NT2/D1 (cell line): ENCODE measurements at regions not wholly inside any gene's neighbourhood (a gene's known extent, or its start where the extent isn't known, plus 50 kb on each side); places are given as distances from the start of the nearest gene placed in this dataset.

Source experiments
- YY1 ChIP-seq: IDR thresholded peaks from 2 replicates; pipeline ENCODE4 v1.6.1; 2011; ENCODE audit not compliant: insufficient read length, insufficient read depth
- ZNF274 ChIP-seq: IDR thresholded peaks from 2 replicates; pipeline ENCODE4 v1.6.1; 2011; ENCODE audit warnings: mild to moderate bottlenecking, low read depth, low read length

GRCh38 chr6:154621686-154622085 lies 111.2 kb upstream of the CNKSR3 start:
- TF ChIP-seq ZNF274, result no peak
- no peak for TF ChIP-seq YY1
